Activated CD4-positive, alpha-beta T cell treated with anti-CD3 and anti-CD28 coated beads, Interleukin-2, Interleukin-4, amounts not matched to agents 100 ng/mL and 50 ng/mL, durations not matched to agents 16 hours and 8 hours (primary cell): ENCODE measurements at regions not wholly inside any gene's neighbourhood (a gene's known extent, or its start where the extent isn't known, plus 50 kb on each side); places are given as distances from the start of the nearest gene placed in this dataset.

Experiments used
- DNase-seq: peaks from one replicate; pipeline ENCODE4 v3.0.0-alpha.2; 2020; ENCODE audit warnings: low spot score

GRCh38 chr7:25844102-25844870 lies 307.7 kb upstream of the NFE2L3 start:
- DNase-seq: no peak

GRCh38 chr7:25845464-25845863 lies 306.5 kb upstream of the NFE2L3 start:
- no peak for DNase-seq

GRCh38 chr7:25846722-25847121 lies 305.3 kb upstream of the NFE2L3 start:
- DNase-seq: no peak

- no peak for DNase-seq
Observed at GRCh38 chr7:25847336-25848070, 304.5 kb upstream of the NFE2L3 start.

- DNase-seq: no peak
Observed at GRCh38 chr7:25849500-25850184, 302.4 kb upstream of the NFE2L3 start.

GRCh38 chr7:25850216-25850615 lies 301.8 kb upstream of the NFE2L3 start:
- no peak for DNase-seq

GRCh38 chr7:25850735-25851134 lies 301.3 kb upstream of the NFE2L3 start:
- no peak for DNase-seq

GRCh38 chr7:25851332-25852210 lies 300.4 kb upstream of the NFE2L3 start:
- DNase-seq: peak; percentile 86

- no peak for DNase-seq
Observed at GRCh38 chr7:25852211-25852938, 299.6 kb upstream of the NFE2L3 start.

GRCh38 chr7:25852939-25853271 lies 299.1 kb upstream of the NFE2L3 start:
- no peak for DNase-seq

GRCh38 chr7:25853314-25853713 lies 298.7 kb upstream of the NFE2L3 start:
- DNase-seq: no peak

- DNase-seq: no peak
Observed at GRCh38 chr7:25854059-25854458, 297.9 kb upstream of the NFE2L3 start.

- peak; percentile 88 for DNase-seq
Observed at GRCh38 chr7:25854608-25855497, 297.1 kb upstream of the NFE2L3 start.

GRCh38 chr7:25855854-25856782 lies 295.9 kb upstream of the NFE2L3 start:
- DNase-seq: no peak

GRCh38 chr7:25857376-25858067 lies 294.5 kb upstream of the NFE2L3 start:
- DNase-seq: no peak

GRCh38 chr7:25858200-25858524 lies 293.8 kb upstream of the NFE2L3 start:
- DNase-seq: no peak

- DNase-seq: peak; percentile 21
Observed at GRCh38 chr7:25858525-25859411, 293.2 kb upstream of the NFE2L3 start.
